ENCODE measurements at regions not wholly inside any gene's neighbourhood (a gene's known extent, or its start where the extent isn't known, plus 50 kb on each side); places are given as distances from the start of the nearest gene placed in this dataset.
"Not testable (repeated sequence)": the region's sequence is repeated elsewhere in the genome, so short reads cannot be mapped to it uniquely, and the experiment has no call there.

DNA sequence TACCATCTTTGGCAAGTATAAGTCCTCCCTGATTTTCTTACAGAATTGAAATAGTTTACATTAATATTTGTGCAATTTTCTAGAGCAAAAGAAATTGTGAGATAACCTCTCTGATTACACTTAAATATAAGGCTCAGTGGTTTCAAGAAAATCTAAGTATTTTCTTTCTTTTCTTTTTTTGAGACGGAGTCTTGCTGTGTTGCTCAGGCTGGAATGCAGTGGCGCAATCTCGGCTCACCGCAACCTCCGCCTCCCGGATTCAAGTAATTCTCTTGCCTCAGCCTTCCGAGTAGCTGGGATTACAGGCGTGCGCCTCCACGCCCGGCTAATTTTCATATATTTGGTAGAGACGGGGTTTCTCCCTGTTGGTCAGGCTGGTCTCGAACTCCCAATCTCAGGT lies 813.9 kb upstream of the SLC10A2 start:
- not testable (repeated sequence) for TF ChIP-seq POLR2A (IDR thresholded peaks at IDR 0.05)
- TF ChIP-seq, protein P1, sequence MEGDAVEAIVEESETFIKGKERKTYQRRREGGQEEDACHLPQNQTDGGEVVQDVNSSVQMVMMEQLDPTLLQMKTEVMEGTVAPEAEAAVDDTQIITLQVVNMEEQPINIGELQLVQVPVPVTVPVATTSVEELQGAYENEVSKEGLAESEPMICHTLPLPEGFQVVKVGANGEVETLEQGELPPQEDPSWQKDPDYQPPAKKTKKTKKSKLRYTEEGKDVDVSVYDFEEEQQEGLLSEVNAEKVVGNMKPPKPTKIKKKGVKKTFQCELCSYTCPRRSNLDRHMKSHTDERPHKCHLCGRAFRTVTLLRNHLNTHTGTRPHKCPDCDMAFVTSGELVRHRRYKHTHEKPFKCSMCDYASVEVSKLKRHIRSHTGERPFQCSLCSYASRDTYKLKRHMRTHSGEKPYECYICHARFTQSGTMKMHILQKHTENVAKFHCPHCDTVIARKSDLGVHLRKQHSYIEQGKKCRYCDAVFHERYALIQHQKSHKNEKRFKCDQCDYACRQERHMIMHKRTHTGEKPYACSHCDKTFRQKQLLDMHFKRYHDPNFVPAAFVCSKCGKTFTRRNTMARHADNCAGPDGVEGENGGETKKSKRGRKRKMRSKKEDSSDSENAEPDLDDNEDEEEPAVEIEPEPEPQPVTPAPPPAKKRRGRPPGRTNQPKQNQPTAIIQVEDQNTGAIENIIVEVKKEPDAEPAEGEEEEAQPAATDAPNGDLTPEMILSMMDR (IDR thresholded peaks at IDR 0.05): not testable (repeated sequence)

Data from vagina (tissue), 2 donors.